Suprapubic skin (tissue), 4 donors: ENCODE measurements at regions not wholly inside any gene's neighbourhood (a gene's known extent, or its start where the extent isn't known, plus 50 kb on each side); places are given as distances from the start of the nearest gene placed in this dataset.

ENCODE experiments used
- EP300 ChIP-seq: sonication (generic); formaldehyde crosslinking; IDR thresholded peaks from one replicate; pipeline ENCODE4 v1.6.1; 2017; ENCODE audit warnings: antibody characterized with exemption
- POLR2A ChIP-seq, 2 donors: fragments of 450-650 bp; IDR thresholded peaks; one replicate each; pipeline ENCODE4 v1.6.1; 2017; ENCODE audit warnings: antibody characterized with exemption in 2 of 2, mild to moderate bottlenecking in 2 of 2, moderate library complexity in 2 of 2
- POLR2AphosphoS5 ChIP-seq, 3 donors: sonication (generic); formaldehyde crosslinking; IDR thresholded peaks; one replicate each; pipeline ENCODE4 v1.6.1; 2017; ENCODE audit warnings: antibody characterized with exemption in 3 of 3
- TF ChIP-seq, protein P1 (sequence below), 2 donors: fragments of 200-600 bp in 1 of 2; fragments of 450-650 bp in 1 of 2; sonication (generic) in 1 of 2; IDR thresholded peaks; one replicate each; pipeline ENCODE4 v1.5.1; 2016 to 2019; ENCODE audit warnings: antibody characterized with exemption in 2 of 2, mild to moderate bottlenecking in 1 of 2, moderate library complexity in 1 of 2

DNA sequence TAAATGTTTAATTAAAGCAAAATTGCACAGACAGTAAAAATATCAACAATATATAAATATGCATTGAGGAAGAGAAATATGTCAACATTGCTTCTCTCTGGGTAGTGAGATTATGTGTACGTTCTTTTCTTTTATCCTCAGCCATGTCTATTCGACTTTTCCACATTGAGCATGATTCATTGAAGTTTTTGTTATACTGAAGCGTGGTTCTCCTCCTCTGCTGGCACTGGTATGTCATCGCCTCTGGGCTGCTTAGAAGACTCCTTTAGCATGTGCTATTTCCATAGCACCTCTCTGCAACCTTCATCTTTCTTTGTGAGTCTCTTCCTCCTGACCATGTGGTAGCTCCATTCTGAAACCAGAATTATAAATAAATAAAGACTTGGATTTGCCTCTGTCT is 65.8 kb upstream of the AKAP13 start:
- TF ChIP-seq, protein P1, sequence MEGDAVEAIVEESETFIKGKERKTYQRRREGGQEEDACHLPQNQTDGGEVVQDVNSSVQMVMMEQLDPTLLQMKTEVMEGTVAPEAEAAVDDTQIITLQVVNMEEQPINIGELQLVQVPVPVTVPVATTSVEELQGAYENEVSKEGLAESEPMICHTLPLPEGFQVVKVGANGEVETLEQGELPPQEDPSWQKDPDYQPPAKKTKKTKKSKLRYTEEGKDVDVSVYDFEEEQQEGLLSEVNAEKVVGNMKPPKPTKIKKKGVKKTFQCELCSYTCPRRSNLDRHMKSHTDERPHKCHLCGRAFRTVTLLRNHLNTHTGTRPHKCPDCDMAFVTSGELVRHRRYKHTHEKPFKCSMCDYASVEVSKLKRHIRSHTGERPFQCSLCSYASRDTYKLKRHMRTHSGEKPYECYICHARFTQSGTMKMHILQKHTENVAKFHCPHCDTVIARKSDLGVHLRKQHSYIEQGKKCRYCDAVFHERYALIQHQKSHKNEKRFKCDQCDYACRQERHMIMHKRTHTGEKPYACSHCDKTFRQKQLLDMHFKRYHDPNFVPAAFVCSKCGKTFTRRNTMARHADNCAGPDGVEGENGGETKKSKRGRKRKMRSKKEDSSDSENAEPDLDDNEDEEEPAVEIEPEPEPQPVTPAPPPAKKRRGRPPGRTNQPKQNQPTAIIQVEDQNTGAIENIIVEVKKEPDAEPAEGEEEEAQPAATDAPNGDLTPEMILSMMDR (IDR thresholded peaks at IDR 0.05): no peak
- TF ChIP-seq EP300 (no peak), POLR2A (IDR thresholded peaks at IDR 0.05) (no peak), POLR2AphosphoS5 (IDR thresholded peaks at IDR 0.05) (no peak)
